WTC11 (cell line): ENCODE measurements at regions not wholly inside any gene's neighbourhood (a gene's known extent, or its start where the extent isn't known, plus 50 kb on each side); places are given as distances from the start of the nearest gene placed in this dataset.

Experiments
- ATAC-seq: fragments of 200-7000 bp; cut with Tn5 transposase; 2 replicates; pipeline ENCODE4 v1.10.0; 2021; ENCODE audit warnings: mild to moderate bottlenecking, moderate library complexity
- CTCF ChIA-PET: fragments of 300-600 bp; sonication (Branson Sonifier 250); formaldehyde crosslinking; loops from one replicate; lab custom pipeline; 2021; ENCODE audit warnings: antibody characterized with exemption; lab: Charles Lee
- POLR2A ChIA-PET: fragments of 350-600 bp; sonication (Branson Sonifier 250); formaldehyde crosslinking; loops from one replicate; lab custom pipeline; 2021; ENCODE audit warnings: antibody characterized with exemption; lab: Charles Lee
- DNase-seq: peaks from one replicate; pipeline ENCODE4 v3.0.0; 2021; ENCODE audit warnings: low spot score
- H3K27ac Mint-ChIP-seq: 2 replicates; pipeline ENCODE4 v1.8.0; 2021; ENCODE audit warnings: mixed read lengths
- H3K27me3 Mint-ChIP-seq: 2 replicates; pipeline ENCODE4 v1.8.0; 2021; ENCODE audit warnings: low read depth, mild to moderate bottlenecking, moderate library complexity, mixed read lengths
- H3K36me3 Mint-ChIP-seq: 2 replicates; pipeline ENCODE4 v1.8.0; 2021; ENCODE audit warnings: mixed read lengths
- H3K4me1 Mint-ChIP-seq: 2 replicates; pipeline ENCODE4 v1.8.0; 2022; ENCODE audit warnings: mixed read lengths
- H3K4me3 Mint-ChIP-seq: 2 replicates; pipeline ENCODE4 v1.8.0; 2021; ENCODE audit warnings: mild to moderate bottlenecking, moderate library complexity, mixed read lengths
- H3K9me3 Mint-ChIP-seq: 2 replicates; pipeline ENCODE4 v1.8.0; 2021; ENCODE audit warnings: mixed read lengths
- ELF4 ChIP-seq: sonication (generic); formaldehyde crosslinking; IDR thresholded peaks from 2 replicates; pipeline ENCODE4 v1.8.1; 2022; ENCODE audit warnings: low read depth, mild to moderate bottlenecking, moderate library complexity, missing genetic modification reagents
- ETV6 ChIP-seq: sonication (generic); formaldehyde crosslinking; IDR thresholded peaks from 2 replicates; pipeline ENCODE4 v1.8.1; 2022; ENCODE audit warnings: mild to moderate bottlenecking, missing genetic modification reagents
- JAZF1 ChIP-seq: fragments of 250-450 bp; sonication (Bioruptor Pico); IDR thresholded peaks from 2 replicates; pipeline ENCODE4 v1.9.0; 2021; ENCODE audit warnings: moderate library complexity, mild to moderate bottlenecking, inconsistent platforms
- PRRX2 ChIP-seq: fragments of 250-450 bp; sonication (Bioruptor Pico); IDR thresholded peaks from 2 replicates; pipeline ENCODE4 v1.8.0; 2021; ENCODE audit warnings: mild to moderate bottlenecking
- ZBTB21 ChIP-seq: sonication (generic); formaldehyde crosslinking; IDR thresholded peaks from 2 replicates; pipeline ENCODE4 v1.8.1; 2023; ENCODE audit warnings: mild to moderate bottlenecking, missing genetic modification reagents, borderline replicate concordance
- ZNF416 ChIP-seq: fragments of 250-450 bp; sonication (Bioruptor Pico); IDR thresholded peaks from 2 replicates; pipeline ENCODE4 v1.9.0; 2021; ENCODE audit warnings: mild to moderate bottlenecking, inconsistent platforms
- ZNF671 ChIP-seq: fragments of 250-450 bp; sonication (Bioruptor Pico); IDR thresholded peaks from 2 replicates; pipeline ENCODE4 v1.8.0; 2021; ENCODE audit warnings: mild to moderate bottlenecking
- TF ChIP-seq, protein P1 (sequence below): fragments of 250-450 bp; sonication (Bioruptor Pico); IDR thresholded peaks from 2 replicates; pipeline ENCODE4 v1.9.0; 2021; ENCODE audit warnings: moderate library complexity, mild to moderate bottlenecking, inconsistent platforms, borderline replicate concordance
- TF ChIP-seq, protein P2 (sequence below): sonication (generic); formaldehyde crosslinking; IDR thresholded peaks from 2 replicates; pipeline ENCODE4 v1.8.1; 2022; ENCODE audit warnings: low read depth, missing genetic modification reagents, borderline replicate concordance
- TF ChIP-seq, protein P3 (sequence below): sonication (generic); formaldehyde crosslinking; IDR thresholded peaks from 2 replicates; pipeline ENCODE4 v1.8.1; 2023; ENCODE audit warnings: mild to moderate bottlenecking, missing genetic modification reagents, borderline replicate concordance
- TF ChIP-seq, protein P4 (sequence below): fragments of 200-600 bp; IDR thresholded peaks from 2 replicates; pipeline ENCODE4 v1.8.0; 2022; ENCODE audit warnings: antibody characterized with exemption
- TF ChIP-seq, protein P5 (sequence below): sonication (generic); formaldehyde crosslinking; IDR thresholded peaks from 2 replicates; pipeline ENCODE4 v1.8.0; 2023; ENCODE audit warnings: missing genetic modification reagents, mild to moderate bottlenecking, borderline replicate concordance
- TF ChIP-seq, protein P6 (sequence below): sonication (generic); formaldehyde crosslinking; IDR thresholded peaks from 2 replicates; pipeline ENCODE4 v1.8.0; 2022; ENCODE audit warnings: mild to moderate bottlenecking, missing genetic modification reagents

DNA sequence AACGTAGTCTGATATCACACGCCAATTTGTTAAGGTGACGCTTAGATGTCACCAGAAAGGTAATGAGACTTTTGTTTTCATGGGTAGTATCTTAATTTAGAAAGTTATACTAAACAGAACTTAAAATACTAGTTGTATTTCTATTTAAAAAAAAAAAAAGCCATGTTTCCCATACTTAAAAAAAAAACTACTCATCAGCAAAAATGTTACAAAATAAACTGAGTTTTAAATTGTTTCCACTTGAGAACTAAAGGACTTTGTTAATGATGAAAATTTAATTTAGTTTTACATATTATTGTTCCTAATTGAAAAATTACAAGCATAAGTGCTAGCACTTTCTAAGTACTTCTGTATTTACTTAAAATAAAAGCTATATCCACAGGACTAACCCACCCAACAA, 300.8 kb upstream of the ATP11B start:
- ATAC-seq (no peak), DNase-seq (no peak)
- TF ChIP-seq ZNF671 (no peak), ZNF416 (CRISPR knock-in tag) (no peak), PRRX2 (CRISPR knock-in tag) (no peak), ELF4 (CRISPR knock-in tag) (no peak), ZBTB21 (CRISPR knock-in tag) (no peak), ETV6 (CRISPR knock-in tag) (no peak), JAZF1 (CRISPR knock-in tag) (no peak)
- TF ChIP-seq, protein P1, sequence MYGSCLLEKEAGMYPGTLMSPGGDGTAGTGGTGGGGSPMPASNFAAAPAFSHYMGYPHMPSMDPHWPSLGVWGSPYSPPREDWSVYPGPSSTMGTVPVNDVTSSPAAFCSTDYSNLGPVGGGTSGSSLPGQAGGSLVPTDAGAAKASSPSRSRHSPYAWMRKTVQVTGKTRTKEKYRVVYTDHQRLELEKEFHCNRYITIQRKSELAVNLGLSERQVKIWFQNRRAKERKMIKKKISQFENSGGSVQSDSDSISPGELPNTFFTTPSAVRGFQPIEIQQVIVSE (CRISPR knock-in tag): no peak
- TF ChIP-seq, protein P2, sequence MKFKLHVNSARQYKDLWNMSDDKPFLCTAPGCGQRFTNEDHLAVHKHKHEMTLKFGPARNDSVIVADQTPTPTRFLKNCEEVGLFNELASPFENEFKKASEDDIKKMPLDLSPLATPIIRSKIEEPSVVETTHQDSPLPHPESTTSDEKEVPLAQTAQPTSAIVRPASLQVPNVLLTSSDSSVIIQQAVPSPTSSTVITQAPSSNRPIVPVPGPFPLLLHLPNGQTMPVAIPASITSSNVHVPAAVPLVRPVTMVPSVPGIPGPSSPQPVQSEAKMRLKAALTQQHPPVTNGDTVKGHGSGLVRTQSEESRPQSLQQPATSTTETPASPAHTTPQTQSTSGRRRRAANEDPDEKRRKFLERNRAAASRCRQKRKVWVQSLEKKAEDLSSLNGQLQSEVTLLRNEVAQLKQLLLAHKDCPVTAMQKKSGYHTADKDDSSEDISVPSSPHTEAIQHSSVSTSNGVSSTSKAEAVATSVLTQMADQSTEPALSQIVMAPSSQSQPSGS (CRISPR knock-in tag): no peak
- TF ChIP-seq, protein P3, sequence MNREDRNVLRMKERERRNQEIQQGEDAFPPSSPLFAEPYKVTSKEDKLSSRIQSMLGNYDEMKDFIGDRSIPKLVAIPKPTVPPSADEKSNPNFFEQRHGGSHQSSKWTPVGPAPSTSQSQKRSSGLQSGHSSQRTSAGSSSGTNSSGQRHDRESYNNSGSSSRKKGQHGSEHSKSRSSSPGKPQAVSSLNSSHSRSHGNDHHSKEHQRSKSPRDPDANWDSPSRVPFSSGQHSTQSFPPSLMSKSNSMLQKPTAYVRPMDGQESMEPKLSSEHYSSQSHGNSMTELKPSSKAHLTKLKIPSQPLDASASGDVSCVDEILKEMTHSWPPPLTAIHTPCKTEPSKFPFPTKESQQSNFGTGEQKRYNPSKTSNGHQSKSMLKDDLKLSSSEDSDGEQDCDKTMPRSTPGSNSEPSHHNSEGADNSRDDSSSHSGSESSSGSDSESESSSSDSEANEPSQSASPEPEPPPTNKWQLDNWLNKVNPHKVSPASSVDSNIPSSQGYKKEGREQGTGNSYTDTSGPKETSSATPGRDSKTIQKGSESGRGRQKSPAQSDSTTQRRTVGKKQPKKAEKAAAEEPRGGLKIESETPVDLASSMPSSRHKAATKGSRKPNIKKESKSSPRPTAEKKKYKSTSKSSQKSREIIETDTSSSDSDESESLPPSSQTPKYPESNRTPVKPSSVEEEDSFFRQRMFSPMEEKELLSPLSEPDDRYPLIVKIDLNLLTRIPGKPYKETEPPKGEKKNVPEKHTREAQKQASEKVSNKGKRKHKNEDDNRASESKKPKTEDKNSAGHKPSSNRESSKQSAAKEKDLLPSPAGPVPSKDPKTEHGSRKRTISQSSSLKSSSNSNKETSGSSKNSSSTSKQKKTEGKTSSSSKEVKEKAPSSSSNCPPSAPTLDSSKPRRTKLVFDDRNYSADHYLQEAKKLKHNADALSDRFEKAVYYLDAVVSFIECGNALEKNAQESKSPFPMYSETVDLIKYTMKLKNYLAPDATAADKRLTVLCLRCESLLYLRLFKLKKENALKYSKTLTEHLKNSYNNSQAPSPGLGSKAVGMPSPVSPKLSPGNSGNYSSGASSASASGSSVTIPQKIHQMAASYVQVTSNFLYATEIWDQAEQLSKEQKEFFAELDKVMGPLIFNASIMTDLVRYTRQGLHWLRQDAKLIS: no peak
- TF ChIP-seq, protein P4, sequence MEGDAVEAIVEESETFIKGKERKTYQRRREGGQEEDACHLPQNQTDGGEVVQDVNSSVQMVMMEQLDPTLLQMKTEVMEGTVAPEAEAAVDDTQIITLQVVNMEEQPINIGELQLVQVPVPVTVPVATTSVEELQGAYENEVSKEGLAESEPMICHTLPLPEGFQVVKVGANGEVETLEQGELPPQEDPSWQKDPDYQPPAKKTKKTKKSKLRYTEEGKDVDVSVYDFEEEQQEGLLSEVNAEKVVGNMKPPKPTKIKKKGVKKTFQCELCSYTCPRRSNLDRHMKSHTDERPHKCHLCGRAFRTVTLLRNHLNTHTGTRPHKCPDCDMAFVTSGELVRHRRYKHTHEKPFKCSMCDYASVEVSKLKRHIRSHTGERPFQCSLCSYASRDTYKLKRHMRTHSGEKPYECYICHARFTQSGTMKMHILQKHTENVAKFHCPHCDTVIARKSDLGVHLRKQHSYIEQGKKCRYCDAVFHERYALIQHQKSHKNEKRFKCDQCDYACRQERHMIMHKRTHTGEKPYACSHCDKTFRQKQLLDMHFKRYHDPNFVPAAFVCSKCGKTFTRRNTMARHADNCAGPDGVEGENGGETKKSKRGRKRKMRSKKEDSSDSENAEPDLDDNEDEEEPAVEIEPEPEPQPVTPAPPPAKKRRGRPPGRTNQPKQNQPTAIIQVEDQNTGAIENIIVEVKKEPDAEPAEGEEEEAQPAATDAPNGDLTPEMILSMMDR: no peak
- TF ChIP-seq, protein P5, sequence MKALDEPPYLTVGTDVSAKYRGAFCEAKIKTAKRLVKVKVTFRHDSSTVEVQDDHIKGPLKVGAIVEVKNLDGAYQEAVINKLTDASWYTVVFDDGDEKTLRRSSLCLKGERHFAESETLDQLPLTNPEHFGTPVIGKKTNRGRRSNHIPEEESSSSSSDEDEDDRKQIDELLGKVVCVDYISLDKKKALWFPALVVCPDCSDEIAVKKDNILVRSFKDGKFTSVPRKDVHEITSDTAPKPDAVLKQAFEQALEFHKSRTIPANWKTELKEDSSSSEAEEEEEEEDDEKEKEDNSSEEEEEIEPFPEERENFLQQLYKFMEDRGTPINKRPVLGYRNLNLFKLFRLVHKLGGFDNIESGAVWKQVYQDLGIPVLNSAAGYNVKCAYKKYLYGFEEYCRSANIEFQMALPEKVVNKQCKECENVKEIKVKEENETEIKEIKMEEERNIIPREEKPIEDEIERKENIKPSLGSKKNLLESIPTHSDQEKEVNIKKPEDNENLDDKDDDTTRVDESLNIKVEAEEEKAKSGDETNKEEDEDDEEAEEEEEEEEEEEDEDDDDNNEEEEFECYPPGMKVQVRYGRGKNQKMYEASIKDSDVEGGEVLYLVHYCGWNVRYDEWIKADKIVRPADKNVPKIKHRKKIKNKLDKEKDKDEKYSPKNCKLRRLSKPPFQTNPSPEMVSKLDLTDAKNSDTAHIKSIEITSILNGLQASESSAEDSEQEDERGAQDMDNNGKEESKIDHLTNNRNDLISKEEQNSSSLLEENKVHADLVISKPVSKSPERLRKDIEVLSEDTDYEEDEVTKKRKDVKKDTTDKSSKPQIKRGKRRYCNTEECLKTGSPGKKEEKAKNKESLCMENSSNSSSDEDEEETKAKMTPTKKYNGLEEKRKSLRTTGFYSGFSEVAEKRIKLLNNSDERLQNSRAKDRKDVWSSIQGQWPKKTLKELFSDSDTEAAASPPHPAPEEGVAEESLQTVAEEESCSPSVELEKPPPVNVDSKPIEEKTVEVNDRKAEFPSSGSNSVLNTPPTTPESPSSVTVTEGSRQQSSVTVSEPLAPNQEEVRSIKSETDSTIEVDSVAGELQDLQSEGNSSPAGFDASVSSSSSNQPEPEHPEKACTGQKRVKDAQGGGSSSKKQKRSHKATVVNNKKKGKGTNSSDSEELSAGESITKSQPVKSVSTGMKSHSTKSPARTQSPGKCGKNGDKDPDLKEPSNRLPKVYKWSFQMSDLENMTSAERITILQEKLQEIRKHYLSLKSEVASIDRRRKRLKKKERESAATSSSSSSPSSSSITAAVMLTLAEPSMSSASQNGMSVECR (CRISPR knock-in tag): no peak
- TF ChIP-seq, protein P6, sequence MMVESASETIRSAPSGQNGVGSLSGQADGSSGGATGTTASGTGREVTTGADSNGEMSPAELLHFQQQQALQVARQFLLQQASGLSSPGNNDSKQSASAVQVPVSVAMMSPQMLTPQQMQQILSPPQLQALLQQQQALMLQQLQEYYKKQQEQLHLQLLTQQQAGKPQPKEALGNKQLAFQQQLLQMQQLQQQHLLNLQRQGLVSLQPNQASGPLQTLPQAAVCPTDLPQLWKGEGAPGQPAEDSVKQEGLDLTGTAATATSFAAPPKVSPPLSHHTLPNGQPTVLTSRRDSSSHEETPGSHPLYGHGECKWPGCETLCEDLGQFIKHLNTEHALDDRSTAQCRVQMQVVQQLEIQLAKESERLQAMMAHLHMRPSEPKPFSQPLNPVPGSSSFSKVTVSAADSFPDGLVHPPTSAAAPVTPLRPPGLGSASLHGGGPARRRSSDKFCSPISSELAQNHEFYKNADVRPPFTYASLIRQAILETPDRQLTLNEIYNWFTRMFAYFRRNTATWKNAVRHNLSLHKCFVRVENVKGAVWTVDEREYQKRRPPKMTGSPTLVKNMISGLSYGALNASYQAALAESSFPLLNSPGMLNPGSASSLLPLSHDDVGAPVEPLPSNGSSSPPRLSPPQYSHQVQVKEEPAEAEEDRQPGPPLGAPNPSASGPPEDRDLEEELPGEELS (CRISPR knock-in tag): no peak
- Mint-ChIP-seq H3K4me1 (peaks cover 15% of the 10 kb centered on the region), H3K27me3 (no peaks in the 10 kb centered on the region), H3K36me3 (no peaks in the 10 kb centered on the region), H3K27ac (no peak overlapping the region), H3K9me3 (no peaks in the 10 kb centered on the region), H3K4me3 (no peak overlapping the region)
- ChIA-PET CTCF (interaction anchor here (1.0 to 1.6 kb wide), 3 partner anchors 8 to 129 kb away, joined by 3 to 7 read pairs (median 3); no protein-coding TSS in a partner anchor), POLR2A (no interaction called here)
